GM23338 (cell line): ENCODE measurements at regions not wholly inside any gene's neighbourhood (a gene's known extent, or its start where the extent isn't known, plus 50 kb on each side); places are given as distances from the start of the nearest gene placed in this dataset.

ENCODE experiments used
- ATAC-seq: fragments of 200-7000 bp; cut with Tn5 transposase; 3 replicates; pipeline ENCODE4 v1.9.1; 2020
- DNase-seq: peaks from one replicate; pipeline ENCODE4 v3.0.0-alpha.2; 2015; ENCODE audit warnings: low spot score
- H2AFZ ChIP-seq: fragments of 200-600 bp; sonication (generic); 2 replicates; pipeline ENCODE4 v1.8.0; 2016; ENCODE audit warnings: antibody characterized with exemption, mild to moderate bottlenecking, moderate library complexity
- H3F3A ChIP-seq: fragments of 200-600 bp; sonication (generic); replicated peaks from 2 replicates; pipeline ENCODE4 v1.8.0; 2017; ENCODE audit warnings: antibody characterized with exemption, mixed run types, low read depth
- H3K27ac ChIP-seq: fragments of 200-600 bp; sonication (generic); 2 replicates; pipeline ENCODE4 v1.6.1; 2016; ENCODE audit warnings: low read depth
- H3K27me3 ChIP-seq: fragments of 200-600 bp; sonication (generic); 2 replicates; pipeline ENCODE4 v1.8.0; 2016; ENCODE audit warnings: mild to moderate bottlenecking, mixed run types, moderate library complexity; ENCODE audit not compliant: insufficient read depth
- H3K36me3 ChIP-seq: fragments of 200-600 bp; sonication (generic); 2 replicates; pipeline ENCODE4 v1.8.0; 2016; ENCODE audit warnings: mild to moderate bottlenecking; ENCODE audit not compliant: insufficient read depth
- H3K4me1 ChIP-seq: fragments of 200-600 bp; sonication (generic); 2 replicates; pipeline ENCODE4 v1.8.0; 2016; ENCODE audit warnings: mild to moderate bottlenecking, moderate library complexity; ENCODE audit not compliant: insufficient read depth
- H3K4me2 ChIP-seq: fragments of 200-600 bp; sonication (generic); 2 replicates; pipeline ENCODE4 v1.7.1; 2017; ENCODE audit warnings: mixed run types
- H3K4me3 ChIP-seq: fragments of 200-600 bp; sonication (generic); 2 replicates; pipeline ENCODE4 v1.6.1; 2016; ENCODE audit warnings: mixed run types
- H3K79me2 ChIP-seq: fragments of 200-600 bp; sonication (generic); replicated peaks from 2 replicates; pipeline ENCODE4 v1.8.0; 2017; ENCODE audit warnings: mild to moderate bottlenecking; ENCODE audit not compliant: insufficient read depth
- H3K9me2 ChIP-seq: fragments of 200-600 bp; sonication (generic); 2 replicates; pipeline ENCODE4 v1.8.0; 2017; ENCODE audit not compliant: insufficient read depth
- H4K20me1 ChIP-seq: fragments of 200-600 bp; sonication (generic); replicated peaks from 2 replicates; pipeline ENCODE4 v1.8.0; 2017; ENCODE audit warnings: mild to moderate bottlenecking; ENCODE audit not compliant: insufficient read depth
- H3K27ac Mint-ChIP-seq: 2 replicates; pipeline ENCODE4 v1.8.0; 2020; ENCODE audit warnings: inconsistent platforms, mild to moderate bottlenecking, moderate library complexity, mixed read lengths
- H3K27me3 Mint-ChIP-seq: 3 replicates; pipeline ENCODE4 v1.8.0; 2022; ENCODE audit warnings: low read depth, mild to moderate bottlenecking, moderate library complexity, mixed read lengths, inconsistent platforms; ENCODE audit not compliant: insufficient read depth, poor library complexity
- H3K36me3 Mint-ChIP-seq: 3 replicates; pipeline ENCODE4 v1.8.0; 2021; ENCODE audit warnings: low read depth, mild to moderate bottlenecking, inconsistent platforms, moderate library complexity, mixed read lengths
- H3K4me1 Mint-ChIP-seq: 3 replicates; pipeline ENCODE4 v1.8.0; 2020; ENCODE audit warnings: mild to moderate bottlenecking, inconsistent platforms, mixed read lengths
- H3K4me3 Mint-ChIP-seq: 3 replicates; pipeline ENCODE4 v1.8.0; 2021; ENCODE audit warnings: moderate library complexity, mild to moderate bottlenecking, inconsistent platforms, mixed read lengths
- H3K9me3 Mint-ChIP-seq: 3 replicates; pipeline ENCODE4 v1.8.0; 2020; ENCODE audit warnings: moderate library complexity, mild to moderate bottlenecking, inconsistent platforms, mixed read lengths
- EZH2 ChIP-seq: fragments of 200-600 bp; sonication (generic); IDR thresholded peaks from one replicate; pipeline ENCODE4 v1.8.0; 2017; ENCODE audit warnings: antibody characterized with exemption, mild to moderate bottlenecking, low read depth; ENCODE audit not compliant: unreplicated experiment
- JUNB ChIP-seq: IDR thresholded peaks from one replicate; pipeline ENCODE4 v1.6.1; 2016; ENCODE audit warnings: antibody characterized with exemption; ENCODE audit not compliant: unreplicated experiment
- STAT1 ChIP-seq: IDR thresholded peaks from one replicate; pipeline ENCODE4 v1.6.1; 2016; ENCODE audit warnings: antibody characterized with exemption; ENCODE audit not compliant: unreplicated experiment
- ZNF114 ChIP-seq: fragments of 250-450 bp; sonication (Bioruptor Pico); IDR thresholded peaks from 2 replicates; pipeline ENCODE4 v1.5.0; 2020; ENCODE audit warnings: mild to moderate bottlenecking, moderate library complexity
- ZNF462 ChIP-seq: fragments of 250-450 bp; sonication (Bioruptor Pico); IDR thresholded peaks from 2 replicates; pipeline ENCODE4 v1.5.0; 2020; ENCODE audit warnings: mild to moderate bottlenecking, moderate library complexity

- Mint-ChIP-seq H3K4me3 (no peak overlapping the region), H3K9me3 (peaks cover 30% of the 10 kb centered on the region), H3K36me3 (peaks cover 30% of the 10 kb centered on the region), H3K4me1 (no peaks in the 10 kb centered on the region), H3K27me3 (no peaks in the 10 kb centered on the region), H3K27ac (no peak overlapping the region)
- Histone ChIP-seq H3K27me3 (no peaks in the 10 kb centered on the region), H3K36me3 (peaks cover 11% of the 10 kb centered on the region; the same call in 1 of the 2 replicates), H4K20me1 (no peaks in the 10 kb centered on the region), H3K4me3 (no peak overlapping the region), H3K79me2 (no peaks in the 10 kb centered on the region), H3K4me1 (no peaks in the 10 kb centered on the region), H3K9me2 (peaks cover 5% of the 10 kb centered on the region; the same call in 1 of the 2 replicates), H3K27ac (no peak overlapping the region), H2AFZ (no peak overlapping the region), H3K4me2 (no peak overlapping the region), H3F3A (no peaks in the 10 kb centered on the region)
- no peak for ATAC-seq
- no peak for DNase-seq
- TF ChIP-seq ZNF114 (CRISPR knock-in tag) (no peak), STAT1 (no peak), JUNB (no peak), ZNF462 (CRISPR knock-in tag) (no peak)
Measured at GRCh38 chr13:69108486-69108885, 999.1 kb upstream of the ATXN8OS start.

GRCh38 chr13:69107436-69107835 lies 1000.2 kb upstream of the ATXN8OS start:
- peaks cover 30% of the 10 kb centered on the region for H3K9me3 Mint-ChIP-seq
- no peak overlapping the region for H3K4me2 ChIP-seq
- no peak overlapping the region for H3K27ac ChIP-seq
- H3K27me3 Mint-ChIP-seq = no peaks in the 10 kb centered on the region
- H3K36me3 Mint-ChIP-seq = peaks cover 30% of the 10 kb centered on the region
- H3K36me3 ChIP-seq = peaks cover 11% of the 10 kb centered on the region; the same call in 1 of the 2 replicates
- H3F3A ChIP-seq = no peaks in the 10 kb centered on the region
- no peaks in the 10 kb centered on the region for H3K4me1 Mint-ChIP-seq
- no peaks in the 10 kb centered on the region for H3K27me3 ChIP-seq
- DNase-seq (no peak), ATAC-seq (no peak)
- H3K79me2 ChIP-seq = no peaks in the 10 kb centered on the region
- no peak overlapping the region for H3K4me3 Mint-ChIP-seq
- no peak overlapping the region for H2AFZ ChIP-seq
- H3K4me3 ChIP-seq = no peak overlapping the region
- no peak overlapping the region for H3K27ac Mint-ChIP-seq
- peaks cover 5% of the 10 kb centered on the region; the same call in 1 of the 2 replicates for H3K9me2 ChIP-seq
- H4K20me1 ChIP-seq = no peaks in the 10 kb centered on the region
- H3K4me1 ChIP-seq = no peaks in the 10 kb centered on the region
- TF ChIP-seq ZNF462 (CRISPR knock-in tag) = no peak
- TF ChIP-seq STAT1 = no peak
- TF ChIP-seq EZH2 = no peak
